GM23248 (cell line): ENCODE measurements at regions not wholly inside any gene's neighbourhood (a gene's known extent, or its start where the extent isn't known, plus 50 kb on each side); places are given as distances from the start of the nearest gene placed in this dataset.

Experiments
- EZH2 ChIP-seq: fragments of 200-600 bp; sonication (generic); IDR thresholded peaks from 2 replicates; pipeline ENCODE4 v1.6.1; 2018; ENCODE audit warnings: antibody characterized with exemption, mild to moderate bottlenecking; ENCODE audit not compliant: insufficient read depth, poor library complexity, severe bottlenecking
- EZH2phosphoT487 ChIP-seq: fragments of 200-600 bp; sonication (generic); IDR thresholded peaks from 2 replicates; pipeline ENCODE4 v1.6.1; 2018; ENCODE audit warnings: antibody characterized with exemption, moderate library complexity, mild to moderate bottlenecking, low read depth; ENCODE audit not compliant: insufficient read depth

GRCh38 chr10:124230635-124231167, 137.3 kb upstream of the CHST15 start:
- TF ChIP-seq EZH2phosphoT487 = no peak
- no peak for TF ChIP-seq EZH2
